ENCODE measurements at regions not wholly inside any gene's neighbourhood (a gene's known extent, or its start where the extent isn't known, plus 50 kb on each side); places are given as distances from the start of the nearest gene placed in this dataset.
"Not testable (repeated sequence)": the region's sequence is repeated elsewhere in the genome, so short reads cannot be mapped to it uniquely, and the experiment has no call there.

- FAIRE-seq, result no peak
Measured at GRCh38 chr22:35138521-35138920, 72.6 kb downstream of the ISX start.

- FAIRE-seq, result no peak
Measured at GRCh38 chr22:35140879-35141745, 75.2 kb downstream of the ISX start.

GRCh38 chr22:35148381-35148780 lies 82.4 kb downstream of the ISX start:
- FAIRE-seq, result no peak

- FAIRE-seq, result no peak
Measured at GRCh38 chr22:35148866-35149548, 83.0 kb downstream of the ISX start.

DNA sequence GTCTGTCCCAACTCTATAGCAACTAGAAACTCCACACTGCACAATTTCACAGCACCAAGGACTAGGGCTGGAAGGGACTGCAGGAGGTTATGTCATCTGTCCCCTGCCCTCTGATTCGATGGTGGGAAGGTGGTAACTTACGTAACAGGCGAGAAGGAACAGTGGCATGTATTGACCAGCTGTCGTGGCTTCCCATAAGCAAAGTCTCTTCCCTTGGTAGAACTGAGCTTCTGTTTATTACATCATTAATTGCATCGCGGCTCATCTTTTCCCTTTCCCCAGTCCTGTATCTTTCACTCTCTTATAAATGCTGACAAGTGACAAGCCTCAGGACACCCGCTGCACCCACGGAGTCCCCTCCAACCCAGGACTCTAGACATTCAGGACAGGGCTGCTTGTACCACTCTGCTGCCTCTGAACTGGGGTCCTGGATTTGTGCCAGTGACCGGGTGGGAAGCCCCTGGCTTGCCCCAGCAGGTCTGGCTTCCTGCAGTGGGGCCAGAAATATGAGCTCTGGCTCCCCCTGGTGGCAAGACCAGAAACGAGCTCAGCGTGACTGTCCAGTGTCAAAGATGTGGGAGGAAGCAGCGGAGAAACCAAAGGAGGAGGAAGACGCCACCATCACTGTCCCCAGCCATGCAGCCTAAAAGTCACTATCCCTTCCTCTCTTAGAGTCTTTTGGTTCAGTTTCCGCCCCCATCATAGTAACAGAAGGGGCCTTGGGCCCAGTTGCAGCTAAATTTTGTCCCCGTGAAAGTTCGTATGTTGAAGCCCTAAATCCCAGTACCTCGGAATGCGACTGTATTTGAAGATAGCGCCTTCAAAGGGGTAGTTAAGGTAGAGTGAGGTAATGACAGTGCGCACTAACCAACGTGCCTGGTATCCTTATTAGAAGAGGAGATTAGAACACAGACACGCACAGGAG lies 84.5 kb downstream of the ISX start:
- peak; percentile 5 for FAIRE-seq

DNA sequence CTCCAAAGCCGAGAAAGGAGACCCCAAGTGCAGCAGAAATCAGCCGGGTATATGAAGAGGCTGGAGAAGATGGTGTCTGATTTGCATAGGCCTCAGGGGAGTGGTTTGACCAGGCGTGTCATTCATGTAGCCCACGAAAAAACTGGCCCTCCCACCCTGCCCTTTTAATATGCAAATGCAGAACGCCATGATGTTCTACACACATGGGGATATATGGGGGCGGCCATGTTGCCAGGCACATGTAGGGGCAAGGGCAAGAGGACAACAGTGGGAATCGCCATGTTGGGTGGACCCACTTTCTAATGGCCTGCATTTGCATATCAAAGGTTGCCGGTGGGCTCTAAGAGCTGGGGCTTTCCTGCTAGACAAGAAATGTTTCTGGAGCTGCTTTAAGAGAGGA lies 86.4 kb downstream of the ISX start:
- FAIRE-seq, result no peak

GRCh38 chr22:35154937-35155387 lies 89.0 kb downstream of the ISX start:
- no peak for FAIRE-seq

- no peak for FAIRE-seq
Measured at GRCh38 chr22:35155403-35156025, 89.6 kb downstream of the ISX start.

DNA sequence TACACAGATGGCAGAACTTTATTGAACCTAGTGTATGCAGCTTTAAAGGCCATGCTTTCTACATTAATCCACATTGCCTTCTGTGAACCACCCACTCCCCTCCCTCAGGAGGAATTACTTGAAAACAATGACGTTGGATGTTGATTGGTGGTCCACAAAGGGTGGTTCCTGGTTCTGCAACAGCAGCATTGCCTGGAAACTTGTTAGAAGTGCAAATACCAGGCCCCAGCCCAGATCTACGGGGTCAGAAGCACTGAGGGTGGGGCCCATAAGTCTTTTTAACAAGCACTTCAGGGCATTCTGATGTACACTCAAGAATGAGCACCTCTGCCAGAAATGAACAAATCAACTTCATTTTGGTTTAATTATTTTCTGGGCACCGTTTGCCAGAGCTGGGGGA lies 91.0 kb downstream of the ISX start:
- FAIRE-seq, result no peak

- FAIRE-seq, result no peak
Measured at GRCh38 chr22:35158336-35158735, 92.4 kb downstream of the ISX start.

DNA sequence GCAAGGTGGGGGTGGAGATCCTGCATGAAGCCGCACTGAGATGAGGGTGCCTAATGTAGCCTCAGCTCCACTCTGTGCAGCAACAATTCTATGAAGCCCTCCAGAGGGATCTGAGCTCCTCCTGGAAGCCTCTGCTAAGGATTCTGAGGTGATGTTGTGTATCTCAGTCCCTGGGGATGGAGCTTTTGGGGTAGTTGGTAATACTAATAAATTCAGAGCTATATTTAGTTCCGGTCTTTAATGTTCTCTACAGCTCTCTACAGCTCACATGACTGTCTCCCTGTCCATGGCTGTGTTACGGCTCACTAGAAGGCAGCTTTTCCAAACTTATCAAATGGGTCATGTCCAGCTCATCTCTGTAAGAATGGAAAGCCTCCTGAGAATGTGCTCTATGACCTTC lies 93.4 kb downstream of the ISX start:
- no peak for FAIRE-seq

GRCh38 chr22:35160268-35160667 lies 94.3 kb downstream of the ISX start:
- FAIRE-seq, result no peak

- not testable (repeated sequence) for FAIRE-seq
Measured at GRCh38 chr22:35165896-35166295, 91.4 kb upstream of the HMGXB4 start.

DNA sequence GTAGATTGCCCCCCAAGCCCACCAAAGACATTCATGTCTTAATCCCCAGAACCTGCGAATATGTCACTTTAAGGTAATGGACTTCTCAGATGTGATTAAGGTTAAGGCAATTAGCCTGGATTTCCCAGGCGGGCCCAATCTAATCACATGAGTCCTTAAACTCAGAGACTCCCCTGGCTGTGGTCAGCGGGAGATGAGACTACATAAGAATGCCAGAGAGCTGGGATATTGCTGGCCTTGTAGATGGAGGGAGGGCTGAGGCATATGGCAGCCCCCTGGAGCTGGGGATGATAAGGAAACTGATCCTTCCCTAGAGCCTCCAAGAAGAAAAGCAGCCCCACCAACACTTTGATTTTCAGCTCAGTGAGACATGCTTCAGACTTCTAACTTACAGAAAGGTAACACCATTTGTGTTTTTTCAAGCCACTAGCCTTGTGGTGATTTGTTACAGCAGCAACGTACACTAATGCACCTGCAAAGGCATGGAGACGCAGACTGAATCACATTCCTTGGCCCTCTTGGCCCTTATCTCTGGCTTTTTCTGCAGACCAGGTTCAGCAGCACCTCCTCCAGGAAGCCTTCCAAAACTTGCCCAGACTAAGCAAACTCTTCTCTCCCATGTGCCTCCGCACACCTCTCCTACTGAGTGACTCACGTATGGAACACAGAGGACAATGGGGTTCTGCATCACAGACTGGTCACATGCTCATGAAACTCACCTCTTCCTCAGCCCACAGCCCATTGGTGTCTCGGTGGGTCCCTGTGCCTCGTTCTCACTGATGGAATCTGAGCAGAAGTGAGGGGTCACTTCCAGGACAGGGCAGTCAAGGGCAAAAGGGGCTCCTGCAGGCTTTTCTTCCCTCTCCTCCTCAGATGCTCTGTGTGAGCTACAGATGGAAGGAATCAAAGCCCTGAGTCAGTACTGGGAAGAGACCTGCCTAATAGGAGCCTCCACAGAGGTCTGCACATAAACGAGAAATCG lies 86.3 kb upstream of the HMGXB4 start:
- FAIRE-seq, result no peak

- FAIRE-seq, result no peak
Measured at GRCh38 chr22:35172442-35172841, 84.9 kb upstream of the HMGXB4 start.

- no peak for FAIRE-seq
Measured at GRCh38 chr22:35173655-35174054, 83.6 kb upstream of the HMGXB4 start.

DNA sequence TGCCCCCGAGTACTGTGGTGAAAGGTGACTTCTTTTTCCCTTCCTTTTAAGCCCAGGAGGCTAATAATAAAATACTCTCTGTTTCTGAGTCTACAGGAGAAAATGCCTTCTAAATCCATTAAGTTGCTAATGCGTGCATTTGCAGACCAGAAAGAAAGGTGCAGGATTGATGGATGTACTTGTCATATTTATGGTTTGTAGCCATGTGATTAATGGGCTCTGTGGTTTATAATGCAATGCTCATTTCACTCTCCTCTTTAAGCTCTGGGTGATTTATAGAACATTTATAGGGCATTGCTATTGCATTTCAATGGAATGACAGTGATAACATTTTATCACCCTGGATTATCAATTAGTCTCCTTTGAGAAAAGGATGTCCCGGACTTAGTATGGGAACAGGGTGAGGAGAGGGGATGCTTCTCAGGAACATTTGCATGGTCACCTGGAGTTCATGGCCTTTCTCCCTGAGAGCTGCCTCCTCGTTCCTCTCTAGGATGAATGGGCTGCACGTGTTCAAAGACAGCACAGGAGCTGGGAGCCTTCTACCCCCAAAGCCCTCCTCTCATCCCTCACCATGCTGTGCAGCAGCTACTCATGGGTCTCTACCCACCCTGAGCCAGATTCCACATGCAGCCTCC lies 82.8 kb upstream of the HMGXB4 start:
- no peak for FAIRE-seq

DNA sequence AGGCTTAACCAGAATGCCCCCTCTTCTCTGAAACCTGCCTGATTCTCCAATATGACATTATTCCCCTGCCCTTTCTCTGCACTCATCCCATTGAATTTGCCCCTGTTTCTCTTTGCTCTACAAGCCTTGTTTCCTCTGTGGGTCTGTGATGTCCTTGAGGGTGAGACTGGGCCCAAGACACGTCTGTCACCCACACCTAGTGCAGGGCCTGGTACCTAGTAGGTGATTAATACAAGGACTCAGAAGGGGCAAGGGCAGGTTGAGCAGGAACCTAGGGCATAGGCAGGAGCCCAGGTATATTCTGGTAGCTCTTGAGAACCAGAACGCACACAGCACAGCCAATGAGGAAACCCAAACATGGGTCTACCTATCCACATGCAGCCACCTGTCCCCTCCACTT lies 81.9 kb upstream of the HMGXB4 start:
- FAIRE-seq, result no peak

DNA sequence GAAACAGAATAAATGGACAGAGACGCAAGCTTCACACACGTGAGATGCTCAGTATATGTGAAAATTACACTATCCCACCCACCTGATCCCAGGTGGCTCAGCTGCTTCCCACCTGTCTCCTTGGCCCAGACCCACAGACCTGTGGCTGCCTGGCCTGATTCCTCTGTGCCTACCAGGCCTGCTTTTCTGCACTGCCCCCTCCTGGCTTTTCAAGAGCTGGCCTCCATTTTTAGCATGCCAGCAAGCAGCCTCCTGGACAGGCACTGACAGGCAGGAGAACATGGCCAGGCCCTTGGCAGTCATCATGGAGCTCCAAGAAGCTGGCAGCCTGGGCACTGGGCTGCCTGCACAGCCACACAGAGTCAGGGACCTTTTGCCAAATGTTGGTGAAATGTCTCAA lies 79.5 kb upstream of the HMGXB4 start:
- FAIRE-seq, result no peak

DNA sequence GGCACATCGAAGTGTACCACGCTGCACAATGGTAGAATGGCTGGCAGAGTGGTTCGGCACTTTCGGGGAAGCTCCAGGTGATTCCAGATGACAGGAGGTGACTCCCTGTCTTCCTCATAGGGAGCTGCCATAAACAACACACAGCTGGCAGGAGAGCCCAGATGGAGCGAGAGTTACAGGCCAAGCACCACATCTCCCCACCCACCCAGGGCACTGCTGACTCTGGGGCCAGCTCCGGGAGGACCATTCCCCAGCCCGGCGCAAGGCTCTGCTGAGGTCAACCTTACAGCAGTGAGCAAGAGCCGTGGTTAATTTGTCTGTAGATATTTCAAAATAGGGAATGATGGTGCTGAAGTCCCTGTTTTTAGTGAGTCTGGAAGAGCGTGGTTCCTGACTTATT lies 78.8 kb upstream of the HMGXB4 start:
- FAIRE-seq, result no peak

DNA sequence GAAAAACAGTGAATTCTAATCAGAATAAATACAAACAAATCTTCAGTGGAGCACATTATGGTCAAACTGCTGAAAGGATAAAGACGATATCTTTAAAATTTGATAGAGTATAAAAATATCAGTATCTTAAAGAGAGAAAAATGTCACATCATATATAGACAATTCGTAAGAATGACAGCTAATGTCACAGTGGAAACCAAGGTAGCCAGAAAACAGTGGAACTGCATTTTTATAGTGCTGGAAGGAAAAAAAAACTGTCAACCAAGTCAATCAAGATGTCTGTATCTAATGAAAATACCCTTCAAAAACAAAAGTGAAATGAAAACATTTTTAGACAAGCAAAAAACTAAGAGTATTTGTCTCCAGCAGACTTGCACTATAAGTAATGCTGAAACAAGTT lies 73.4 kb upstream of the HMGXB4 start:
- FAIRE-seq, result no peak

Measured in islet of Langerhans (tissue), 1 donor.